ENCODE measurements at regions not wholly inside any gene's neighbourhood (a gene's known extent, or its start where the extent isn't known, plus 50 kb on each side); places are given as distances from the start of the nearest gene placed in this dataset.

DNA sequence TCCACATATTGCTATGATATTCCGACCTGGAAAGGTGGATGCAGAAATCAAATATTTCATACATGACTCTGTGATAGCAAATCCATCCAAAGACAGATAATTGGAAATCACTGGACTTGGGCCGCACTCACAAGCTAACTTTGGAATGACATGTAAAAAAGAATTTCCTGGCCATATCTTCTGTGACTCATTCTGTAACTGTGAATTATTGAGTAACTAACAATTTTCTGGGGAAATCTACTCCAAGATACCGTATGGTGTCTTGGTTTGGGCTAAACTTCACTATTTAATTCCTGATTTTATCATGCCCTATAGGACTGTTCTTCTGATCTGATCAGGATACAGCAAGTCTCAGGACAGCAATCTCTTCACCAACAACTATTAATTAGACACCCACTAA is 92.7 kb upstream of the LY86 start:
- Mint-ChIP-seq H3K4me1 (peaks cover 0 to 5% (median 0%) of the 10 kb centered on the region in 3 donors), H3K36me3 (no peaks in the 10 kb centered on the region), H3K4me3 (no peak overlapping the region), H3K27ac (no peak overlapping the region), H3K9me3 (no peaks in the 10 kb centered on the region), H3K27me3 (peaks cover 11 to 18% (median 15%) of the 10 kb centered on the region in 3 donors)
- no peak for ATAC-seq (ENCODE audit: low read depth in 2 of 2)
- no peak for DNase-seq

DNA sequence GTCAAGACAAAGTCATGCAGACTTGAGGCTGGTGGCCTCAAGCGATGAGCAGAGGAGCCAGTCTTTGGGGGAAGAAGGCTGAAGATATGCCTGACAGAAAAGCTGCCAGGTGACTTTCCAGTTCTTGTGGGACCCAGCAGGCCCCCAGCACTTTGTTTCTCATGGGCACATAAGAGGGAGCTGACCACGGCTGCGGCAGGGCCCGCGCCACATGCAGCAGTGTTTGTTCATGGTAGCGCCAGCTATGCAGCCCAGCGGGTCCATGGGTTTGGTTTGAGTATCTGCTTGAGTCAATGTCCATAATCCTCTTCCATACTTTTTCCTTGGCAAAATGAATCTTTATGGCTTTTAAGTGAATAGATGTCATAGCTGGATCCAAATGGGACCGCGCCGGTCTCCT is 91.0 kb upstream of the LY86 start:
- peak overlapping the region in 2 of 6 donors; percentile 16 to 68 for H3K27ac Mint-ChIP-seq
- H3K36me3 Mint-ChIP-seq = no peaks in the 10 kb centered on the region
- H3K4me3 Mint-ChIP-seq = no peak overlapping the region
- H3K4me1 Mint-ChIP-seq = peaks cover 0 to 5% (median 0%) of the 10 kb centered on the region in 3 donors
- no peak for DNase-seq
- no peaks in the 10 kb centered on the region for H3K9me3 Mint-ChIP-seq
- H3K27me3 Mint-ChIP-seq = peaks cover 15 to 20% (median 18%) of the 10 kb centered on the region in 3 donors
- ATAC-seq (ENCODE audit: low read depth in 2 of 2) = no peak

DNA sequence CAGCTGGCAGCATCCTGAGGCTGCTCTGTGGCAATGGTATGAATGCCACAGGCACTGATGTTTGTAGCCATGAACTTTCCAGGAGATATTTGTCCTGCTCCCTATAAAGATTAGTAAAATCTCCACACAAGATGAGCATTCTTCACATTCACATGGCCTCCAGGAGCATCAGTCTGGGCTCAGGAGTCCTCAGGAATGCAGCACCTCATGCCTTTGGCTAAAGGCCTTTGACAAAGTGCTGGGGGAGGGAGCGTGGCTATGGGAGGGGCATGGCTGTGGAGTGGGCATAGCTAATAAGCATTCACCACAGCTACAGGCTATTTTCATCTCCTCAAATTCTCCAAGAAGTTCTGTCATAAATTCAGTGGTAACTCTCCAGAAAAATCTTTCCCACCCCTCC is 90.5 kb upstream of the LY86 start:
- Mint-ChIP-seq H3K4me3 (no peak overlapping the region), H3K27me3 (peaks cover 15 to 20% (median 18%) of the 10 kb centered on the region in 3 donors), H3K36me3 (no peaks in the 10 kb centered on the region), H3K27ac (peak overlapping the region in 1 of 6 donors; percentile 68), H3K4me1 (peaks cover 0 to 5% (median 1%) of the 10 kb centered on the region in 3 donors), H3K9me3 (no peaks in the 10 kb centered on the region)
- ATAC-seq (ENCODE audit: low read depth in 2 of 2) (no peak), DNase-seq (no peak)

DNA sequence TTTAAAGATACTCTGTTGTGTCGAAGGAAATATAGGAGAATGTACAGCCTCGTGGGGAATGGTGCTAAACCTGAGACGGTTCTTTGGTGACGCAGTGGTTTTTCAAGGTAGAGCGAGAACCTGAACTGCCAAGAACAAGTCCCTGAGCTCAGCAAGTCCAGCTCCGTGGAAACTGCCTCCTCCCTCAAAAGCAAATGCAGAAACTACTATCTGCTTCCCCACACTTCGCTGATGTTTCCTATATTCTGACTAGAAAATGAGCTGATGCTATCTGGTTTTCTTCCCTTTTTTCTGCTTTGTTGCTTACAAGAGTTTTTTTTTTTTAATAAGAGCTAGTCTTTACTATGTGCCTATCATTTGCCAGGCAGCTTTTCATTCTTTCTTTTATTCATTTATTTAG is 85.3 kb upstream of the LY86 start:
- ATAC-seq (ENCODE audit: low read depth in 2 of 2) (no peak), DNase-seq (no peak)
- peaks cover 0 to 4% of the 10 kb centered on the region in 2 donors for H3K36me3 Mint-ChIP-seq
- H3K4me1 Mint-ChIP-seq = peaks cover 0 to 6% (median 0%) of the 10 kb centered on the region in 3 donors
- H3K4me3 Mint-ChIP-seq = peak overlapping the region in 1 of 8 donors; percentile 2
- peak overlapping the region in 2 of 6 donors; percentile 25 to 44 for H3K27ac Mint-ChIP-seq
- peaks cover 0 to 5% (median 2%) of the 10 kb centered on the region in 7 donors for H3K9me3 Mint-ChIP-seq
- peaks cover 15 to 28% (median 21%) of the 10 kb centered on the region in 3 donors for H3K27me3 Mint-ChIP-seq

DNA sequence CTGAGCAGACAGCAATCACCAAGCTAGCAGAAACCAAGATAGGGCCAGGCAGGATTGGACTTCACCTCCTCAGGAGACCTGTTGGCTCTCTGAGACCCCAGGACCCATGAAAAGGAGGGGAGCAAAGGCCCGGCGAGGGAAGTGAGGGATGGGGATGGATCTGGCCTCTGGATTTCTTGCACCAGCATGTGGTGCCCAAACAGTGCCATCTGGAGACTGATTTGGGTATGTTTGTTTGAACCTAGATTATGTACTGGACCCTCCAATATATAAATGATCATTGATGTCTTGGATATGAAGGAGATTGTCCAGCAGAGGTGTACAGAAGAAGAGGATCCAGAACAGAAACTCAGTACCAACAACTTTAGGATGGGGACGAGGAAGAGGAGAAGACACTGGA is 83.4 kb upstream of the LY86 start:
- Mint-ChIP-seq H3K36me3 (peaks cover 0 to 4% of the 10 kb centered on the region in 2 donors), H3K27ac (peak overlapping the region in 1 of 6 donors; percentile 4), H3K4me3 (no peak overlapping the region), H3K9me3 (peaks cover 0 to 15% (median 4%) of the 10 kb centered on the region in 7 donors), H3K4me1 (peaks cover 0 to 6% (median 0%) of the 10 kb centered on the region in 3 donors), H3K27me3 (peaks cover 7 to 28% (median 11%) of the 10 kb centered on the region in 3 donors)
- no peak for DNase-seq
- ATAC-seq (ENCODE audit: low read depth in 2 of 2) = no peak

DNA sequence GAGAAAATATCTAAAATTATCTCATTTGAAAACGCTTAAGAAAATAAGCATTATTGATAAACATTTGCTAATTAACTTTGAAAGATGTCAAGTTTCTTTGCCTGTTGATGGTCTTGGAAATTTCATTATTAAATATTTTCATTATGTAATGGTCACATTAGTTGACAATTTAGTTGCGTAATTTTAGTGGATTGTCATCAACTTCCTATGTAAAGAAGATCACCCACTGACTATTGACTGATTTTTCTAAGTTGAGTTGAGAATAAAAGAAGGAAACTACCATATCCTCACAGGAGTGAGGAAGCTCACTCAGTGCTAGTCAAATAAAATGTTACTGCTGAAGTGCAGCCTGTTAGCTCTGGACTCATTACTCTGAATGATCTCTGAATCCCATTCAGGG is 79.9 kb upstream of the LY86 start:
- peaks cover 0 to 15% (median 4%) of the 10 kb centered on the region in 7 donors for H3K9me3 Mint-ChIP-seq
- peaks cover 0 to 4% of the 10 kb centered on the region in 2 donors for H3K36me3 Mint-ChIP-seq
- H3K4me1 Mint-ChIP-seq = no peaks in the 10 kb centered on the region
- H3K27me3 Mint-ChIP-seq = peaks cover 16 to 36% (median 28%) of the 10 kb centered on the region in 3 donors
- ATAC-seq (ENCODE audit: low read depth in 2 of 2) (no peak), DNase-seq (no peak)
- H3K27ac Mint-ChIP-seq = no peak overlapping the region
- H3K4me3 Mint-ChIP-seq = no peak overlapping the region

DNA sequence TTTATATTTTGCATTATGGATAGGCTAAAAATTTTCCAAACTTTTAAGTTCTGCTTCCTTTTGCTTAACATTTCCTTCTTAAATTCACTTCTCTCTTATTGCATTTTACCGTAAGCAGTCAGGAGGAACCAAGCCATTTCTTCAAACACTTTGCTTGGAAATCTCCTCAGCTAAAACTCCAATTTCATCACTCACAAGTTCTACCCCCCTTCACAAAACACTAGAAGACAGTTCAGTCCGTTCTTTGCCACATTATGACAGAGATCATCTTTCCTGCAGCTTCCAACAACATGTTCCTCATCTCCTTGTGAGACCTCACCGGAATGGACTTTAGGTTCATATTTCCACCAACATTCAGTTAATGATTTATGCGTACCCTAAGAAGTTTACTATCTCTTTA is 79.2 kb upstream of the LY86 start:
- H3K9me3 Mint-ChIP-seq = peaks cover 0 to 15% (median 4%) of the 10 kb centered on the region in 7 donors
- ATAC-seq (ENCODE audit: low read depth in 2 of 2) (no peak), DNase-seq (no peak)
- no peaks in the 10 kb centered on the region for H3K4me1 Mint-ChIP-seq
- no peak overlapping the region for H3K4me3 Mint-ChIP-seq
- H3K36me3 Mint-ChIP-seq = peaks cover under 1 to 4% of the 10 kb centered on the region in 2 donors
- peaks cover 17 to 37% (median 29%) of the 10 kb centered on the region in 3 donors for H3K27me3 Mint-ChIP-seq
- no peak overlapping the region for H3K27ac Mint-ChIP-seq

DNA sequence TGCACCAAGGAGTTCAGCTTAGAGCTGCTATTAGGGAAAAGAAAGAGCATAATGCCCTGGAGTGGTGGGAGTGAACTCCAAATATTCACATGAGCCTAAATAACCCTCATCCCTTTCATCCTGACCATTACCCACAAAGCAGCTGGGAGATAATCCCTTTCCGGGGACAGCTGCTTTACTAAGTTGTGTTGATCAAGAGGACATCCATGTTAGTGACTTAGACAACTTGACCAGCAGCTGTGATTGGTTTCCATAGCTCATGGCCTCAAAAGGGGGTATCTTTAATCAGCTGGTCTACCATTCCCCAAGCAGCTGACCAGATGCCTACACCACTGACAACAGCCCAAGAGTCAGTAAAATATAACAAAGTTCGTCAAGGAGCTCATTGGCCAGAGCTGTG is 75.8 kb upstream of the LY86 start:
- H3K36me3 Mint-ChIP-seq = peaks cover 0 to 8% of the 10 kb centered on the region in 2 donors
- no peaks in the 10 kb centered on the region for H3K4me1 Mint-ChIP-seq
- H3K4me3 Mint-ChIP-seq = no peak overlapping the region
- peaks cover 0 to 15% (median 4%) of the 10 kb centered on the region in 7 donors for H3K9me3 Mint-ChIP-seq
- DNase-seq (no peak), ATAC-seq (ENCODE audit: low read depth in 2 of 2) (no peak)
- peaks cover 26 to 52% (median 48%) of the 10 kb centered on the region in 3 donors for H3K27me3 Mint-ChIP-seq
- H3K27ac Mint-ChIP-seq = no peak overlapping the region

DNA sequence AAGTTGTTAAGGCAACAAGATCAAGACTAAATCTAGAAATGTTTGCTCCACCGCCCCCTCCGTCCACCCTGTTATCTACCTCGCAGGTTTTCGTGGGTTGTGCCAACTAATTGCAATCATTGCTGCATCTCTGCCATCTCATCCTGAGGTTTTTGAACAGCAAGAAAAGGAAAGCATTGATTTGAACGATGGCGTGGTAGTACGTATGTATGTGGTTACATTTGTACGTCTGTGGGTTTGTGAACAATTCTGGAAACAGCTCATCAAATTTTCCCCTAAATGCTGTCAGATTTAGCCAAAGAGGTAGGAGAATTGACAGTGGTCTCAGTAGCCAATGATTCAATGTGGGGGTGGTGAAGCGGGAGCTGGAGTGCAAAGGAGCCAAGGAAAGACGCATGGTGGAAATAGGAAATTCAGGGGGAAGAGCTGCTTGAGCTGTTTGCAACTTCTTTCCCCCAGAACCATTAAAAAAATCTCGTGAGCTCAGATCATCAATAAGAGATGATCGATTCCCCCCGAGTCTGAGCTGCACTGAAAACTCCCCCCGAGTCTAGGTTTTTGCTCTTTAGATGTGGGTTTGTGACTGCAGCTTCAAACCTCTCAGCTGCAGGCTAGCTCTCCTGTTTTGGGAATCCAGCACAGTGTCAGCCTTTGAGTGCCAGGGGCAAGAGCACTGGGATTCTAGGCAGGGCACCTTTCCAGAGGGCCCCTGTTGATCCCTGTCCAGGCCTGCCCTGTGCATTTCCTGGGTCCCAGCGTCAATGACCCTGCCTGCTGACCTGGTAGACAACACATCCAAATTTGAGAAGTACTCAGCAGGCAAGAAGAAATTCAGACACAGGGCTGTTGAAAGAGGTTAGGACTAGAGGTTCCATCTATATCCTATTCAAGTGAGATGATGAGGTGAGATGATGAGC is 72.6 kb upstream of the LY86 start:
- Mint-ChIP-seq H3K27me3 (peaks cover 38 to 76% (median 71%) of the 10 kb centered on the region in 3 donors), H3K36me3 (peaks cover 5 to 8% of the 10 kb centered on the region in 2 donors), H3K27ac (peak overlapping the region in 1 of 6 donors; percentile 46), H3K4me3 (no peak overlapping the region), H3K9me3 (peaks cover 0 to 3% (median 0%) of the 10 kb centered on the region in 7 donors), H3K4me1 (no peaks in the 10 kb centered on the region)
- DNase-seq = no peak
- ATAC-seq (ENCODE audit: low read depth in 2 of 2) = no peak

DNA sequence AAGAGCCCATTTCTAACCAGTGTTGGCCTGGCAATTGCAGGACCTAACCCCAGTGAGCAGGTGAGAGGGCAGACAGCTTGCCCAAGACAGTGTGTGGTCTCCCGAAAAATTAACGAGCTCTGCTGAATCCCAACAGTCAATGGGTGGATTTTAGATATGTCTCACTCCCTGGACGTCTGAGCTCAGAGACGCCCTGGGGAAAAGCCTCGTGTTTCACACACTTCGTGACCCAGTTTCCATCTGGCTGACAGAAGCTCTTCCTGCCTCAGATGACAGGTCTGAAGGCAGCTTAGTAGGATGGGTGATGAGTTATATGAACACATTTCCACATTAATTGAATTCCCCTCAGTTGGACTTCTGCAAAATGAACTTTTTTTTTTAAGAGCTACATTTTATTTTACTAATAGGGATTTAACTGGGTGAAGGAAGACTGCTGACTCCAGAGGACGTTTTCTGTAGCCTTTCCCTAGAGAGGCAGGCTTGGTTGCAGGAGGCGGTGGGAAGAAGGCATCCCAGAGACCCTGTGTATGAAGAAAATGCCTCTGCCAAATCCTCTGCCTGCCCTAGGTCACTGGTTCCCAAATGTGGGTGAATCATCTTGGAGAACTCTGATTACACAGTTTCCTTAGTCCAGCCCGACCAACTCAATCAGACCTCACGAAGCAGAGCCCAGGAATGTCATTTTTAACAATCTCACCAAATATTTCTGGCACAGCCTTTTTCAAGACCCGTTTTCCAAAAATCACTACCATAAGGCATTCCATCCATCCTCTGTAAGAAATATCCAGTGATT is 71.7 kb upstream of the LY86 start:
- no peak for ATAC-seq (ENCODE audit: low read depth in 2 of 2)
- peak overlapping the region in 1 of 6 donors; percentile 46 for H3K27ac Mint-ChIP-seq
- no peak overlapping the region for H3K4me3 Mint-ChIP-seq
- no peaks in the 10 kb centered on the region for H3K4me1 Mint-ChIP-seq
- peaks cover 5 to 8% of the 10 kb centered on the region in 2 donors for H3K36me3 Mint-ChIP-seq
- H3K27me3 Mint-ChIP-seq = peaks cover 37 to 76% (median 76%) of the 10 kb centered on the region in 3 donors
- DNase-seq = no peak
- H3K9me3 Mint-ChIP-seq = peaks cover 0 to 3% (median 0%) of the 10 kb centered on the region in 7 donors

DNA sequence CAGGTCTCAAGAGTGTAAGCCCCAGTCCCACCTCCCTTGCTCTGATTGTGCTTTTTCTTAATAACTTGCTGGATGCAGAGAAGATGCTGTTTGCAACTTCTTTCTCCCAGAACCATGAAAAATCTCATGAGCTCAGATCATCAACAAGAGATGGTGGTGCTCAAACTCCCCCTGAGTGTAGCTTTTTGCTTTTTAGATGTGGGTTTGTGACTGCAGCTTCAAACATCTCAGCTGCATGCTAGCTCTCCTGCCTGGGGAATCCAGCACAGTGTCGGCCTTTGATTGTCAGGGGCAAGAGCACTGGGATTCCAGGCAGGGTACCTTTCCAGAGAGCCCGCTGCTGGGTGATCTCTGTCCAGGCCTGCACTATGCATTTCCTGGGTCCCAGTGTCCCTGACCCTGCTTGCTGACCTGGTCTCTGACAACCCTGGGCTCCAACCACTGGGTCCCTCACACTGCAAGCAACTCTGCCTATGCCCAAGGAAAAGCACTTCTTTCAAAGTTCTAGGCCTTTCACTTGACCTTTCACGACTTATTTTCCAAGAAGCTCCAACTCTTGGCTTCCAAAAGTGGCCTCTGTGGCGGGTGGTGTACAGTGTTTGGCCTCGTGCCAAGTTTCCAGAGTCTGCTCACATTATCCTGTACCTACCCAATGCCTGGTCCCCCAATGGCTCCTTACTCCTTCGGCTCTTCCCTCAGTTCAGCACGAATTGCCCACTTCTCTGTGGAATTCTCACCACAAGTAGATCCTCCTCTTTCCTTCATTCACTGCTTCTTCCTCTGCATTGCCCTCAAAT is 69.7 kb upstream of the LY86 start:
- H3K27me3 Mint-ChIP-seq = peaks cover 39 to 80% (median 68%) of the 10 kb centered on the region in 3 donors
- ATAC-seq (ENCODE audit: low read depth in 2 of 2) (no peak), DNase-seq (no peak)
- no peak overlapping the region for H3K4me3 Mint-ChIP-seq
- peaks cover 0 to 6% (median 2%) of the 10 kb centered on the region in 7 donors for H3K9me3 Mint-ChIP-seq
- H3K27ac Mint-ChIP-seq = no peak overlapping the region
- H3K4me1 Mint-ChIP-seq = no peaks in the 10 kb centered on the region
- H3K36me3 Mint-ChIP-seq = peaks cover 5 to 10% of the 10 kb centered on the region in 2 donors

DNA sequence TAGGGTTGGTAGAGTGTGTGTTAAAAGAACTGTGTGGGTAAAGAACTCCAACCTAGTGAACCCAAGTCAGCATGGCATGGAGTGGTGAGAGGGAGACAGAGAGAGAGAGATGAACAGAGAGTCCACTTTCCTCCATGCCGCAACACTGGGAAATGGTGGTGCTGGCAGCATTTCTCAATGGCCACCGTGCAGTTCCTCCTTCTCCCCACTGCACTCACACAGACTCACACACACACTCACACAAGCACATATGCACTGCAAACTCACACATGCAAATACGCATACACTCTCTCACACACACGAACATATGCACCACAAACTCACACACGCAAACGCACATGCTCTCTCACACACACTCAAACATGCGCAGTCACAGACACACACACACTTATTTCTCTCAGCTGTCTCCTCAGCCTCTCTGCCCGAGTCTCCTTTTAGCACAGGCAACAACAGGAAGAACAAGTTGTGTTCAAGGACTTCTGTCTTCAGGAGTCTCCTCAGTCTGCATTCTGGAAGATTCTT is 66.5 kb upstream of the LY86 start:
- H3K27me3 Mint-ChIP-seq = peaks cover 45 to 77% (median 57%) of the 10 kb centered on the region in 3 donors
- no peak overlapping the region for H3K4me3 Mint-ChIP-seq
- DNase-seq = no peak
- no peak for ATAC-seq (ENCODE audit: low read depth in 2 of 2)
- H3K27ac Mint-ChIP-seq = no peak overlapping the region
- no peaks in the 10 kb centered on the region for H3K4me1 Mint-ChIP-seq
- peaks cover 5 to 7% of the 10 kb centered on the region in 2 donors for H3K36me3 Mint-ChIP-seq
- peaks cover 0 to 9% (median 0%) of the 10 kb centered on the region in 7 donors for H3K9me3 Mint-ChIP-seq

All from naive B cell (primary cell).